OCI-LY7 (cell line): ENCODE measurements at regions not wholly inside any gene's neighbourhood (a gene's known extent, or its start where the extent isn't known, plus 50 kb on each side); places are given as distances from the start of the nearest gene placed in this dataset.

Source experiments
- BruUV-seq: library from RNA; stranded (reverse); fragments of 400-500 nt; replicated peaks from 2 replicates; lab custom pipeline; 2021; lab: Mats Ljungman, UMichigan
- CTCF ChIA-PET: fragments of 300-600 bp; sonication (Branson Sonifier 250); formaldehyde crosslinking; loops from one replicate; lab custom pipeline; 2022; ENCODE audit warnings: antibody characterized with exemption; ENCODE audit not compliant: unreplicated experiment; lab: Charles Lee
- POLR2A ChIA-PET: fragments of 300-600 bp; sonication (Branson Sonifier 250); formaldehyde crosslinking; loops from one replicate; lab custom pipeline; 2022; ENCODE audit warnings: antibody characterized with exemption; lab: Charles Lee
- DNase-seq: peaks from one replicate; pipeline ENCODE4 v3.0.0-alpha.2; 2015; ENCODE audit warnings: low spot score
- H2AFZ ChIP-seq: fragments of 200-600 bp; sonication (generic), shearing (Covaris generic); 2 replicates; pipeline ENCODE4 v1.6.1; 2014; ENCODE audit warnings: mild to moderate bottlenecking, antibody characterized with exemption, low read length, moderate library complexity
- H3K27ac ChIP-seq: fragments of 200-600 bp; sonication (generic); 2 replicates; pipeline ENCODE4 v1.5.1; 2014; ENCODE audit warnings: mixed run types, low read depth, mild to moderate bottlenecking, moderate library complexity, low read length, inconsistent platforms; ENCODE audit not compliant: poor library complexity, severe bottlenecking
- H3K36me3 ChIP-seq: fragments of 200-600 bp; sonication (generic); 2 replicates; pipeline ENCODE4 v1.6.1; 2014; ENCODE audit warnings: mild to moderate bottlenecking, antibody characterized with exemption, low read length, moderate library complexity, mixed read lengths; ENCODE audit not compliant: insufficient read depth
- H3K4me1 ChIP-seq: fragments of 200-600 bp; sonication (generic); 2 replicates; pipeline ENCODE4 v1.5.1; 2014; ENCODE audit warnings: mild to moderate bottlenecking, low read length; ENCODE audit not compliant: insufficient read depth, poor library complexity, severe bottlenecking
- H3K4me2 ChIP-seq: fragments of 200-600 bp; sonication (generic); 2 replicates; pipeline ENCODE4 v1.6.1; 2014; ENCODE audit warnings: mild to moderate bottlenecking, low read length
- H3K4me3 ChIP-seq: fragments of 200-600 bp; sonication (generic); 2 replicates; pipeline ENCODE4 v1.5.1; 2014; ENCODE audit warnings: mild to moderate bottlenecking, low read depth, low read length; ENCODE audit not compliant: poor library complexity, severe bottlenecking
- H3K79me2 ChIP-seq: fragments of 200-600 bp; sonication (generic); 2 replicates; pipeline ENCODE4 v1.6.1; 2016; ENCODE audit warnings: low read depth, mild to moderate bottlenecking, low read length, moderate library complexity, mixed read lengths; ENCODE audit not compliant: insufficient read depth
- H3K9me2 ChIP-seq: fragments of 200-600 bp; sonication (generic); 2 replicates; pipeline ENCODE4 v1.6.1; 2016; ENCODE audit warnings: mild to moderate bottlenecking, low read length, mixed read lengths; ENCODE audit not compliant: insufficient read depth
- H3K9me3 ChIP-seq: fragments of 200-600 bp; sonication (generic); 2 replicates; pipeline ENCODE4 v1.6.1; 2014; ENCODE audit warnings: mild to moderate bottlenecking, mixed run types, low read length, mixed read lengths
- H4K20me1 ChIP-seq: fragments of 200-600 bp; sonication (generic); 2 replicates; pipeline ENCODE4 v1.6.1; 2014; ENCODE audit warnings: mild to moderate bottlenecking, antibody characterized with exemption, low read length, moderate library complexity, mixed read lengths; ENCODE audit not compliant: insufficient read depth
- CTCF ChIP-seq: fragments of 200-600 bp; sonication (generic); conservative IDR thresholded peaks from 2 replicates; pipeline ENCODE4 v1.5.1; 2014; ENCODE audit warnings: mild to moderate bottlenecking, antibody characterized with exemption, low read length, moderate library complexity, mixed read lengths
- EZH2phosphoT487 ChIP-seq: fragments of 200-600 bp; sonication (generic); IDR thresholded peaks from 2 replicates; pipeline ENCODE4 v1.6.1; 2018; ENCODE audit warnings: low read depth, borderline replicate concordance, mild to moderate bottlenecking, mixed run types, antibody characterized with exemption, low read length, moderate library complexity, mixed read lengths
- intact Hi-C: fragments of 100-400 bp; cut with micrococcal nuclease; formaldehyde crosslinking; loops from one replicate; pipeline ENCODE4 v1.10.0; 2022; ENCODE audit not compliant: unreplicated experiment

GRCh38 chr2:143940720-143941119 lies 579.2 kb downstream of the ZEB2 start:
- ChIA-PET POLR2A (interaction anchor here (0.7 to 2.2 kb wide), 2 partner anchors 9 to 405 kb away, joined by 3 to 13 read pairs; no protein-coding TSS in a partner anchor), CTCF (no interaction called here)
- no peaks in the 10 kb centered on the region for H4K20me1 ChIP-seq
- intact Hi-C loops = no loop called here
- TF ChIP-seq CTCF (no peak), EZH2phosphoT487 (no peak)
- H3K4me2 ChIP-seq = no peak overlapping the region
- H3K9me2 ChIP-seq = no peaks in the 10 kb centered on the region
- no peaks in the 10 kb centered on the region for H3K79me2 ChIP-seq
- no peaks in the 10 kb centered on the region for H3K9me3 ChIP-seq
- DNase-seq = no peak
- no TSS peak for BruUV-seq
- no peak overlapping the region for H3K27ac ChIP-seq
- no peak overlapping the region for H3K4me3 ChIP-seq
- H3K36me3 ChIP-seq = no peaks in the 10 kb centered on the region
- no peak overlapping the region for H2AFZ ChIP-seq
- H3K4me1 ChIP-seq = no peaks in the 10 kb centered on the region

- Histone ChIP-seq H3K79me2 (no peaks in the 10 kb centered on the region), H3K4me3 (no peak overlapping the region), H2AFZ (no peak overlapping the region), H3K9me3 (no peaks in the 10 kb centered on the region), H3K27ac (no peak overlapping the region), H4K20me1 (no peaks in the 10 kb centered on the region), H3K36me3 (no peaks in the 10 kb centered on the region), H3K4me2 (no peak overlapping the region), H3K9me2 (no peaks in the 10 kb centered on the region), H3K4me1 (no peaks in the 10 kb centered on the region)
- DNase-seq = no peak
- POLR2A ChIA-PET = interaction anchor here (2.2 kb wide), 1 partner anchor 10 kb away, joined by 13 read pairs; no protein-coding TSS in a partner anchor
- intact Hi-C loops = no loop called here
- CTCF ChIA-PET = no interaction called here
- TF ChIP-seq CTCF (no peak), EZH2phosphoT487 (no peak)
- BruUV-seq = no TSS peak
Measured at GRCh38 chr2:143939626-143940330, 580.1 kb downstream of the ZEB2 start.

- no peaks in the 10 kb centered on the region for H3K4me1 ChIP-seq
- DNase-seq = no peak
- no peak for TF ChIP-seq CTCF
- no peak for TF ChIP-seq EZH2phosphoT487
- no peaks in the 10 kb centered on the region for H4K20me1 ChIP-seq
- intact Hi-C loops = no loop called here
- ChIA-PET POLR2A (no interaction called here), CTCF (no interaction called here)
- H3K79me2 ChIP-seq = no peaks in the 10 kb centered on the region
- H3K4me2 ChIP-seq = peak overlapping the region; percentile 18; the same call in 1 of the 2 replicates
- no peak overlapping the region for H2AFZ ChIP-seq
- no peaks in the 10 kb centered on the region for H3K9me3 ChIP-seq
- H3K9me2 ChIP-seq = no peaks in the 10 kb centered on the region
- no TSS peak for BruUV-seq
- no peak overlapping the region for H3K27ac ChIP-seq
- H3K4me3 ChIP-seq = no peak overlapping the region
- no peaks in the 10 kb centered on the region for H3K36me3 ChIP-seq
Measured at GRCh38 chr2:143937723-143938350, 582.1 kb downstream of the ZEB2 start.
